ENCODE measurements at regions not wholly inside any gene's neighbourhood (a gene's known extent, or its start where the extent isn't known, plus 50 kb on each side); places are given as distances from the start of the nearest gene placed in this dataset.
"Not testable (repeated sequence)": the region's sequence is repeated elsewhere in the genome, so short reads cannot be mapped to it uniquely, and the experiment has no call there.

GRCh38 chr5:92945605-92946097, 635.4 kb downstream of the NR2F1-AS1 start:
- TF ChIP-seq CTCF (IDR thresholded peaks at IDR 0.05; ENCODE audit: low read depth, low read length) = no peak
- DNase-seq (ENCODE audit: extremely low read depth, low read depth) = no peak

GRCh38 chr5:92944903-92945604, 636.0 kb downstream of the NR2F1-AS1 start:
- DNase-seq (ENCODE audit: extremely low read depth, low read depth) = peak; percentile 44
- TF ChIP-seq CTCF (IDR thresholded peaks at IDR 0.05; ENCODE audit: low read depth, low read length) = no peak

- no peak for DNase-seq (ENCODE audit: extremely low read depth, low read depth)
- no peak for TF ChIP-seq CTCF (IDR thresholded peaks at IDR 0.05; ENCODE audit: low read depth, low read length)
Observed at GRCh38 chr5:92944337-92944736, 636.7 kb downstream of the NR2F1-AS1 start.

- DNase-seq (ENCODE audit: extremely low read depth, low read depth) = no peak
- TF ChIP-seq CTCF (IDR thresholded peaks at IDR 0.05; ENCODE audit: low read depth, low read length) = no peak
Observed at GRCh38 chr5:92942762-92943161, 638.3 kb downstream of the NR2F1-AS1 start.

GRCh38 chr5:92941806-92942205, 639.2 kb downstream of the NR2F1-AS1 start:
- DNase-seq (ENCODE audit: extremely low read depth, low read depth) = no peak
- no peak for TF ChIP-seq CTCF (IDR thresholded peaks at IDR 0.05; ENCODE audit: low read depth, low read length)

- DNase-seq (ENCODE audit: extremely low read depth, low read depth) = no peak
- no peak for TF ChIP-seq CTCF (IDR thresholded peaks at IDR 0.05; ENCODE audit: low read depth, low read length)
Observed at GRCh38 chr5:92939428-92939827, 641.6 kb downstream of the NR2F1-AS1 start.

GRCh38 chr5:92937396-92937795, 643.6 kb downstream of the NR2F1-AS1 start:
- DNase-seq (ENCODE audit: extremely low read depth, low read depth) = not testable (repeated sequence)

- no peak for TF ChIP-seq CTCF (IDR thresholded peaks at IDR 0.05; ENCODE audit: low read depth, low read length)
Observed at GRCh38 chr5:92930057-92930456, 651.0 kb downstream of the NR2F1-AS1 start.

More at GRCh38 chr5:92930057-92930456, 651.0 kb downstream of the NR2F1-AS1 start:
- no peak for DNase-seq (ENCODE audit: extremely low read depth, low read depth)
